GM19328 (cell line): ENCODE measurements at regions not wholly inside any gene's neighbourhood (a gene's known extent, or its start where the extent isn't known, plus 50 kb on each side); places are given as distances from the start of the nearest gene placed in this dataset.
"Not testable (repeated sequence)": the region's sequence is repeated elsewhere in the genome, so short reads cannot be mapped to it uniquely, and the experiment has no call there.

Experiments used
- ATAC-seq: cut with Tn5 transposase; IDR thresholded peaks from one replicate; pipeline ENCODE4 v1.9.1; 2021; ENCODE audit warnings: mild to moderate bottlenecking, moderate library complexity; ENCODE audit not compliant: unreplicated experiment

DNA sequence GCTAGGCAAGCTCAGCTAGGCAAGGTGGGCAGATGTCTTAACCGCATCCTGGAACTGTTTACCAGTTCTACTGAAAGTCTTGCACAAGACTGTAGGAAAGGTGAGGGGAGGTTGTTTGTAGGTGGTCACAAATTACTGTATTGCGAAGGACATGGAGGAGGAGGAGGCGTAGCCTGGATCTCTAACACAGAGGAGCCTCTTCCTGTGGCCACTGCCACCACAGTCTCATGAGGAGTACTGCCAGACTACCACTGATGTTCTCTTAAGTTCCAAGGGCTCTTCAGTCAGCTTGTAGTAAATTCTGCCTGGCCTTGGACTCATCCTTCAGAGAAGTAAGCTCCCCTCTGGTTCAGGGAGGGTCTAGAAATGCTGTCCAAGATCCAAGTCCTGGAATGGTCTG is 258.6 kb downstream of the FAT4 start:
- ATAC-seq, result no peak

DNA sequence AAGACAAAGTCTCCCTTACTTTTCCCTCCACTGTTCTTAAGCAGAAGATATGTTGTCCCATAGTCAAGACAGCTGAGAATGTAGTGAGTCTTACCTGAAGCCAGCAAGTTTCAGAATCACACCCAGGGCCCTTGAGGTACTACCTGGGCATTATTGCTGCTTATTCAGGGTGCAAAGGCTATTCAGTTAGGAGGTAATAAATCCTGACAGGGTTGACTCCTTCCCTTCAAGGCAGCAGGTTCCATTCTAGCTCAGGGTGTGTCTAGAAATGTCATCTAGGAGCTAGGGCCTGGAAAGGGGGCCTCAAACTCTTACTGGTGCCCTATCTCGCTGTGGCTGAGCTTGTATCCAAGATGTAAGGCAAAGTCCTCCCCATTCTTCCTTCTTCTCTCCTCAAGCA is 259.0 kb downstream of the FAT4 start:
- no peak for ATAC-seq

DNA sequence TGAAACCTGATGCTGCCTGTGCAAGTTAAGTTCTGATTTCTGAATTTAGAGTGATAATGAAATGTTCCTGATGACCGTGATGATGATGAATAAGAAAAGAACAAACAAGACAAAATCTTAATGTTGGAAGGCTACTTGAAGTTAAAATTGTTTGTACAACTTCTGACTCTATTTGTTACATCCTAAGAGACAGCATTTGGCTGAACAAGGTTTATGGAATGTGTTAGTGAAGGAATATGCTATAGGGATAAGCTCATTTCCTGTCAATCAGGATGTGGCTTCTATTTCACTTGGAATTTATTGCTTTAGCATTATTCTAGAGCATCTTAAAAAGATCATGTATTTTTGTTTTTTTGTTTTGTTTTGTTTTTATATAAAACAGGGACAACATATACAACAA is 267.5 kb downstream of the FAT4 start:
- ATAC-seq, result no peak

DNA sequence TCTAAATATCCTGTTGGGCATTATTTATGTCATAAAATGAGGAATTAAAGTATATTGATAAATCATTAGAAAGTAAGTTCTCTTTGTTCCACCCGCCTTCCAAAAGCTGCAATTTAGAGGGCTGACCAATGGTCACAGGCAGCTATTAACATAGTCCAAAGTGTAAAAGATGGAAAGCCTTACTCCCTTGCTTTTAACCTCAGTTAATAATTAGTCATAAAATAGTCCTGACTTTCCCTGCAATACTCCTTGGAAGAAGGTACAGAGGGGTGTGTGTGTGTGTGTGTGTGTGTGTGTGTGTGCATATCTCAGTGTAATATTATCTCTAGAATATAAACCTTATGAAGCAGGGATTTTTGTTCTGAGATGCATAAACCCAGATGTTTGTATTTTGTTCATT is 275.4 kb downstream of the FAT4 start:
- ATAC-seq, result no peak

DNA sequence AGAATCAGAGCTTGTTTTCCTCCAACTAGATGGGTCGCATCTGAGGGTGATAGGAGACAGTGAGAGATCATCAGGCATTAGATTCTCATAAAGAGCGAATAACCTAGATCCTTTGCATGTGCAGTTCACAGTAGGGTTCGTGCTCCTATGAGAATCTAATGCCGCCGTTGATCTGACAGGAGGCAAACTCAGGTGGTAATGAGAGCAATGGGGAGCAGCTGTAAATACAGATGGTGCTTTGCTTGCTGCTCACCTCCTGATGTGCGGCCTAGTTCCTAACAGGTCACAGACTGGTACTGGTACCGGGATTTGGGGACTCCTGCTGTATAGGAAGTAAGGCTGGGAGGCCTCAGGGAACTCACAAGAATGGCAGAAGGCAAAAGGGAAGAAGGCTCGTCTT is 276.5 kb downstream of the FAT4 start:
- no peak for ATAC-seq

DNA sequence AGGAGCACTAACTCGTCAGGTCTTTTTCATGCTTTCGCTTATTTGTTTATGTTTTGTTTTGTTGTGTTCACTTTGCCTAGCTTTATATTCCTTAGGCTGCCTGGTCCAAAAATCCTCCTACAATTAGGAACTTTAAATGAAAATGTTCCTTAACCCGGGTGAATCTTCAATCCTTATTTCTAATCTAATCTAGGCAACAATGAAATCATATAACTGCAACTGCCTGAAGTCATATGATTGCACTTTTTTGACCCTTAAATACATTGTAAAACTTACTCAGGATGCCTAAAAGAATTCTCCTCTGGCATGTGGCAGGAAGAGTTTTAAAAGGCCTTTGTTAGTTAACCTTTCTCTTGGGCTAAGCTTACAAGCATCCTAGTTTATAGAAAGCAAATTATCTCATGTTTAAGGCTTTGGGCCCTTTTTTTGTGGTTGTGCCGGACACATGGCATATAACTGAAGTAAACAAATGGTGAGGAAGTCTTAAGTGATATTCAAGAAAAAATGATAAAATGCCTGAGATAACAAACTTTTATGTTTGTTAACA is 279.4 kb downstream of the FAT4 start:
- ATAC-seq, result no peak

DNA sequence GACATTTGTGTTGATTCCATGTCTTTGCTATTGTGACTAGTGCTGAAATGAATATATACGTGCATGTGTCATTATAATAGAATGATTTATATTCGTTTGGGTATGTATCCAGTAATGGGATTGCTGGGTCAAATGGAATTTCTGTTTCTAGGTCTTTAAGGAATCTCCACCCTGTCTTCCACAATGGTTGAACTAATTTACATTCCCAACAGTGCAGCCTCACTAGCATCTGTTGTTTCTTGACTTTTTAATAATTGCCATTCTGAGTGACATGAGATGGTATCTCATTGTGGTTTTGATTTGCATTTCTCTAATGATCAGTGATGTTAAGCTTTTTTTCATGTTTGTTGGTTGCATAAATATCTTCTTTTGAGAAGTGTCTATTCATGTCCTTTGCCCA is 291.2 kb downstream of the FAT4 start:
- ATAC-seq, result not testable (repeated sequence)

DNA sequence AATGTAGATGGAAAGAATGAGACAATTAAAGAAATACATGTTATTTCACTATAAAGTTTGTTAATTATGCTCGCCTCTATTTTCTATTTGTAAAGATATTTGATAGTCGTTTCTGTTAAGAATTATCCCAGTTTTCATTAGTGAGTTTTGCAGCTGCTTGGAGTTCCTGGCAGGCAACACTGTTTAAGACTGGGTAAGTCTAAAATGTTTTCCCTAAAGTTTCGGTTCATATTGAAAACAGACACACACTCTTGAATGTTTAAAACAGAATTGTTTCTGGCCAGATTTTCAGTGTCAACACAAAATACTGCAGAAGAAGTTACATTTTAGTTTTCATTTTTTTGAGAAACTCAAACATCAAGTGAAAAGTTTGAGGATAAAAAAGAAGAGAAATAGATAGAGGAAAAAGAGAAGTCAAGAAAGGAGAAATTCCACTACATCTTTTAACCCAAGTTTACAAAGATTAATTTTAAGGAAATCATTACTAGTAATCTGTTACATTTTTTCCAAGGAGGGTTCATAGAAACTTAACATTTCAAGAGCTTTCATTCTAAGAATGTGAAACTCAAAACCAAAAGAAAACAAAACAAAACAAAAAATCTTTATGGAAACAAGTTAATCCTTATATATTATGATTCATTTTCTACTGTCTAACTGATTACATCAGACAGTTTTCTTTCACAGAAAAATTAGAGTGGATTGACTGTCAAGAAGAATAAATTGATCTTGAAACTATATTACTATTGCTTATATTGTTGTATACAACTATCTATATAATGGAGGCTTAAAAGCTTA is 305.5 kb downstream of the FAT4 start:
- no peak for ATAC-seq

DNA sequence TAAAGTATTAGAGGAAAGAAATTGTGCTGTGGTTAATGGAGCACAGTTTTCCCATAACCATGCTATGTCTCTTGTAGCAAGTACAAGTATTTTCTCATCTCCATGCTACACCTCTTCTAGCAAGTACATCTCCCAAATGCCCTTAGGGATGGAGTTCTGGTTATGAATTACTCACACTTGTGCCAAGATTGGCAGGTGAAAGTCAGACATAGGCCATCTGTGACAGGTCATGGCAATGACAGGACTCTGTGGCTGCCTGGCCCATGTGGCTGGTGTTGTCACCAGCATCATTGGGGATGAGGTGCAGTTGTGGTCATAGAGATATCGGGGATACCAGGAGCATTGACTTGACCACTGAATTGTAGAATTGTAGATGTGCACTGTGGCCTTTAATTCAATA is 310.2 kb downstream of the FAT4 start:
- ATAC-seq, result no peak

DNA sequence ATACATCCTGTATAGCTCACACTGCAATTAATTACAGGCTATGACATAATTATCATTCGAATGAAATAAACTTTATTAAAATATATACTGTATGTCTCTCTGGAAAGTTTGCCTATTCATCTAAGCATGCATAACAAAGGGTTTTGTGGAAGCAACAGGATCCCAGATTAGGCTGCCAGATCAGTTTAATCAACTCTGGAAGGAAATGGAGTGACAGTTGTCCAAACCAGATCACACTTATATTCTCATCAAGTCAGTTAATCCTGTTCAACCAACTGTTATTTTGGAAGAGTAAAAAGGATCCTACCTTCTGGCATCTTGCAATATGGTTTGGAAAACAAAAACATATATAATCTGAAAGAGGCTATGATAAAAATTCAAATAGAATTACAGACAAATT is 312.2 kb downstream of the FAT4 start:
- no peak for ATAC-seq

DNA sequence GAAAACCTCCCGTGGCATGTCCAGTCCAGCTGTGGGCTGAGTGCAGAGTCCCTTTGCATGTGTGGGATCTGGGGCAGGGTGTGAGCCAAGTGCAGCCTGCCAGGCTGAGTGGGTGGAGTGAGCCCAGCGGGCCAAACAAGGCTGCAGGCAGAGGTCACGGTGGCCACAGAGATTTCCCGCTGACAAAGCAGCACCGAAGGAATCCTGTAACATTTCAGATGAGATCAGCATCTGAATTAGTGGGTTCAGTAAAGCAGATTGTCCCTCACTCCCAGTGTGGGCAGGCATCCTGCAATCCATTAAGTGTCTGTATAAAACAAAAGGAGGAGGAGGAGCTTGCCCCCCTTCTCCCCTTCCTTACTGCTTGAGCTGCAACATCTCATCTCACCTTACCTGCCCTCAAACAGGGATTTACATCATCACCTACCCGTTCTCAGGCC is 324.4 kb downstream of the FAT4 start:
- ATAC-seq, result no peak

DNA sequence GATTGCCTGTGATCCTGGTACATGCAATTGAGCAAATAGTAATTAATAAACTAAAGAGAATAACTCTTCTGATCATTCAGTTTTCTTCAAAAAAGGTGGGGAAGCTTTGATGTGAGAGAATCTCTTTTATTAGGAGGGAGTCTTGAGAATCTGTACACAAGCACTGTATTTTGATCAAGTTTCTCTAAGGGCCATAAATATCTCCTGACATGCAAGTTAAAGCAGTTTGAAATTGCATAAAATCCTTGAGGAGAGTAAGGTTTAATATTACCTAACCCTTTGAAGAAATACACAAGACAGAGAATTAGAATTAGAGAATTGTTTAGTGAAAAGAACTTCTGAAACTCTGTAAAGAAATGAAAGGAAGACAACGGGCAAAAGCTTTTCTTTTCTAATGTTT is 326.9 kb downstream of the FAT4 start:
- no peak for ATAC-seq

DNA sequence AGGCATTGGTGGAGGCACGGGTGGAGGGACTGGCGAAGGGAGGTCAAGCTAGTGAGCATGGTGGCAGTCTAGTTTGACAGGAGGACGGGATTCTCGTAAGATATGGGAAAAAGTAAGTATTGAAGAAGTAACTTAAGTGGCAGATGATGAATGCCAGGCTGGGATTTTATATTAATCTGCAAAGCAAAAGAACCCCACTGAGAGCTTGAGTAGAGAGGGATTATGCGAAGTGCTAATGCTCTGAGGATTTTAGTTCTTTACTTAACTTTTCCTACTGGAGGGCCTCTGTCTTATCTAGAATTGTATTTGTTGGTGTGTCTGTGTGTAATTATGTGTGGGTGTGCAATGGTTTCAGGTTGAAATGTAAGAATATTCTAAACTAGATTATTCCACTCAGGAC is 327.9 kb downstream of the FAT4 start:
- ATAC-seq, result no peak

DNA sequence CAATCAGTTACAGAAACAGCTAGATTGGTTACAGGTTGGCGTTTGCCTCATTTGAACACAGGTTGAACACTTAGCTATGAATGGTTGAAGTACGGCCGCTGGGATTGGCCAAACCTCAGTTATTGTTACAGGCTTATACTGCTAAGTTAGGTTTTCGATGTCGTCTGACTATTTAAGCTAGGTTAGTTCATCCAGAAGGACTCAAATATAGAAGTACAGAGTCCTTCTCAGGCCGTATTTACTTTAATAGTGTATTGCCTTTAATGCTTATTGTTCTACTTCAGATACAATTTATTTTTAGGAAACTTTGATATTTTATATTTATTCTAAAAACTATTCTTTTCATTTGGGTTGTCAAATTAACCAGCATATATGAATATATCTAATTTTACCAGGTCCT is 334.7 kb downstream of the FAT4 start:
- ATAC-seq, result no peak

DNA sequence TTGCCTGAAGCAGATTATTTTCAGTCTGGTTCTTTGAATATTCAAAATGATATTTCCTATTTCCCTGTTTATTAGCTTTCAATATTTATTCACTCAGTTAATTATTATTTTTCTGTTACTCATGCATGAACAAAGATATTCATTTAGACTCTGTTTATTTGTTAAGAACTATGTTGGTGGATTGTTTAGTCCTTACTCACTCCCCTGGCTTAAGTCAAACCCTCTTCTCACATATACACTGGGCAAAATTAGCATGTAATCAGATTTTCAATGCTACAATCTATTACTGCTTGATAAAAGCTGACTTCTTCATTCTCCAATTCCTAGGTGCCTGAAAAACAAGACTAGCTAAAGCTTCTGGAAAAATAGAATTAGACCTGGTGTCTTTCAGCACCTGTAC is 335.8 kb downstream of the FAT4 start:
- no peak for ATAC-seq

DNA sequence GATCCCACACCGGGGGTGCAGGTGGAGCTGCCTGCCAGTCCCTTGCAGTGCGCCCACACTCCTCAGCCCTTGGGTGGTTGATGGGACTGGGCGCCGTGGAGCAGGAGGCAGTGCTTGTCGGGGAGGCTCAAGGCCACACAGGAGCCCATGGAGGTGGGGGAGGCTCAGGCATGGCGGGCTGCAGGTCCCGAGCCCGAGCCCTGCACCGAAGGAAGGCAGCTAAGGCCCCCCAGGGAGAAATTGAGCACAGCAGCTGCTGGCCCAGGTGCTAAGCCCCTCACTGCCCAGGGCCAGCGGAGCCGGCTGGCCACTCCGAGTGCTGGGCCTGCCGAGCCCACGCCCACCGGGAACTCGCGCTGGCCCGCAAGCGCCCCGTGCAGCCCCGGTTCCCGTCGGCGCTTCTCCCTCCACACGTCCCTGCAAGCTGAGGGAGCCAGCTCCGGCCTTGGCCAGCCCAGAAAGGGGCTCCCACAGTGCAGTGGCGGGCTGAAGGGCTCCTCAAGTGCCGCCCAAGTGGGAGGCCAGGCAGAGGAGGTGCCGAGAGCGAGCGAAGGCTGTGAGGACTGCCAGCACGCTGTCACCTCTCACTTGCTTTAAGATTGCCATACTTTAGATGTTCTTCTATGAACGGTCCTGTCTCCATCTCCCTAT is 337.1 kb downstream of the FAT4 start:
- ATAC-seq, result not testable (repeated sequence)

DNA sequence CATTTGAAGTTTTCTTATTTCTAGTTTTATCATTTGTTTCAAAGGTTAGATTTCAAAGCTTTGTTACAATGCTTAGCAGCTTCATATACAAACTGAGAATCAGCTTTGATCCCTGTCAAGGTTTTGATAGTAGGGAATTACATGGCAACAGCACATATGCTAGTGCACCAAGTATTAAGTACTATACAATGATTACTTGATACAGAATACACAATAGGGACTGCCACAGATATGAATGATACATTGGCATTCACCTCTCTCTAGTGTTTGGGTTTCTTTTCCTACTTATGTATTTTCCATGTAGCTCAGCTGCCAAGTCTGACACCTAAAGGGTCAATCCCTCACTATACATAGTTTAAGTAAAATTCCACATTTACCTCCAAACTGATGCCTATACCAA is 344.0 kb downstream of the FAT4 start:
- no peak for ATAC-seq

DNA sequence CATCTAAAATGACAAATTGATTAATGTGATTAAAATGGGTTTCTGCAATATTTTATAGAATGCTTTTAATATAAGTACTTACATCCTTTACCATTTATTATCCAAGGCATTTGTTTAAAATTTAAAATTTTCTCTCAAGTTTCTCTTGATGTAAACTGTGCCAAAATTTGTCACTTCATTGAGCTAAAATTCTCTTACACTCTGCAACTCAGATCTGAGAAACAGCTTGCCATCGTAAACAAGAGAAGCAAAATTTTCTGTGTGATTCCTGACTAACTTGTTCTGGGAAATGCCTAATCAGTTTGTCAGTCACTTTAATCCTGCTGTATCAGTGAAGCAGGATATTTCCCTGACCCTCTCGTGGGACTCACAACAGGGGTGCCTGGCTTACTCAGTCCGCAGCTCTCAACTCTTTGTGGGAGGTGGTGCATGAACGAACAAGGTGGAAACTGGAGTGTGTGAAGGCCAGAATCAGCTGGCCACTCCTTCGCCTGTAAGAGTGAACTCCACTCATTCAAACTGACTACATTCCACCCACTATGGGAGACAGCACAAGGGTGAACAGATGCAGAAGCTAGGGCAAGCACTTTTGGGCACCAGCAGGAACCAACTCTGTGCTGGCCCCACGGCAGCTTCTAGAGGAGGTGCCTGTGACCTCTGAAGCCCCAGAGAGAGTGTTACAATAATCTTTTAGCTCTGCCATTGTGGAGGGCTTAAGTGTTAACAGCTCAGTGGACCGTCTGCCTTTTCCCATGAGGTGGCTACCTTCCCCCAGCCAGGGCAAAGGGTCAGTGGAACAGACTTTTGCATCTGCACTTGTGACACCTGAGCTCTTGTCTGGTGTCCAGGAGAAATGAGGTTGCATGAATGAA is 349.4 kb downstream of the FAT4 start:
- no peak for ATAC-seq

DNA sequence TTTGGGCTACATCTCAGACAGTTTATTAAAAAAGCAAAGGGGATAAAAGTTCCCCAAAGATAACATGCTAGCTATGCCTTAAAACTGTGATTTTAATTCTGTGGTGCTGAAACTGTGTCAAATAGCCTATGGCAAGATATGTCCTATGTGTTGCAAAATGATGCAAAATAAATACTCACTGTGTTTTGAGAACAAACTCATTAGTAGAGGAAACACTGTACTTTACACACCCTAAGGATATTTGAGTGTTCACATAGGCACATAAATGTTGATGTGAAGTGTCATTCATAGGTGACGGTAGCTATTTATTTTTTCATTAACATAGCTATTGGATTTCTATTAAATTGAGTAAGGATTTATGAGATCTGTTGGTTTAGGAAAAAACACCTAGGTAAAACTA is 351.9 kb downstream of the FAT4 start:
- ATAC-seq, result no peak

DNA sequence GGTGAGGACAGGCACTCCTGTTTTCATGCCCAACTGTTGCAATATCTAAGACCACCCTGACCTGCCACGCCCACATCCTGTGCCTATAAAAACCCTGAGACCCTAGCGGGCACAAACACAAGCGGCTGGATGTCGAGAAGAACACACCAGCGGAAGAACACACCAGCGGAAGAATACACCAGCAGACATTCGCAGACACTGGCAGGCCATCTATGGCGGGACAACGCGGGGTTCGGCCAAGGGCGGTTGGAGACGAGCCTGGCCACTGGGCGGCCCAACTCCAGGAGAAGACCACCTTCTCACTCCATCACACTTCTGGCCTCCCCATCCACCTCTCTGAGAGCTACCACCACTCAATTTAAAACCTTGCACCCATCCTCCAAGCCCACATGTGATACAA is 361.4 kb downstream of the FAT4 start:
- ATAC-seq, result no peak

DNA sequence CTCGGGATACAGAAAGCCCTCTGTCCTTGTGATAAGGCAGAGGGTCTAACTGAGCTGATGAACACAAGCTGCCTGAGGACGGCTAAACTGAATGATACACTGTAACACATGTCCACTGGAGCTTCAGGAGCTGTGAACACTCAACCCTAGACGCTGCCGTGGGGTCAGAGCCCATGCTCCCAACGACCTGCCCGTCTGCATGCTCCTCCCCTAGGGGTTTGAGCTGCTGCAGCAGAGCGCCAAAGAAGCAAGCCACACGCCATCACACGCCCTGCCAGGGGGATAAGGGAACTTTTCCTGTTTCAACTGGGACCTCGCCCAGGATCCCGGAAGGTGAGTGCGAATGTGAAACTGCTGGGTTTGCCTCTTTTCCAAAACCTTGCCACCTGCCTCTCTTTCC is 361.8 kb downstream of the FAT4 start:
- no peak for ATAC-seq
